ENCODE measurements at regions not wholly inside any gene's neighbourhood (a gene's known extent, or its start where the extent isn't known, plus 50 kb on each side); places are given as distances from the start of the nearest gene placed in this dataset.

DNA sequence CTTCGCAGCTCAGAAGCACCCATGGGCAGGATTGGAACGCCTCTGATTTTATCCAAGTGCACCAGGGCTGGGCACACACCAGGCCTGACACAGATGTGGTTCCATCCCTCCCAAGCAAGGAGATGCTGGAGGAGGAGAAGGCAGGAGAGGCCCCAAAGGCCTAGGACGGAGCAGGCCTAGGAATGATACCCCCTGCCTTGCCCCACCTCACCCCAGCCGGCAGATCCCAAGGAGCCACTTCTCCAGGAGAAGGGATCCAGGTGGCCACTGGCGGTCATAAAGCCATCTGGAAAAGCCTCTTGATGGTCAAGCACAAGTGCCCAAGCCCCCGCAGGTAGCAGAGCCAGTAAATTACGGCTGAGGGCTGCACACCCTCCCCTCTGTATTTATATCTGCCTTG, 211.8 kb downstream of the TBC1D2B start:
- Histone ChIP-seq H3K9me3 (ENCODE audit: control insufficient read depth in 2 of 3, insufficient read depth in 1 of 3, low read length in 3 of 3) (no peaks in the 10 kb centered on the region), H3K36me3 (ENCODE audit: control insufficient read depth in 2 of 3, insufficient read depth in 3 of 3, low read length in 3 of 3) (no peaks in the 10 kb centered on the region), H3K4me3 (ENCODE audit: low read length in 3 of 3) (no peak overlapping the region), H3K9ac (ENCODE audit: low read length in 3 of 3) (no peak overlapping the region), H3K27ac (ENCODE audit: low read depth in 2 of 2, low read length in 2 of 2) (no peak overlapping the region), H3K4me1 (ENCODE audit: control insufficient read depth in 2 of 3, insufficient read depth in 2 of 3, low read depth in 1 of 3, low read length in 3 of 3) (no peaks in the 10 kb centered on the region), H3K27me3 (ENCODE audit: control insufficient read depth, insufficient read depth, low read length) (no peaks in the 10 kb centered on the region)
- intact Hi-C loops (cut with DNase I) = no loop called here
- FAIRE-seq (no peak), DNase-seq (peak in 2 of 5 donors; percentile 21 to 37)
- TF ChIP-seq, protein P1, sequence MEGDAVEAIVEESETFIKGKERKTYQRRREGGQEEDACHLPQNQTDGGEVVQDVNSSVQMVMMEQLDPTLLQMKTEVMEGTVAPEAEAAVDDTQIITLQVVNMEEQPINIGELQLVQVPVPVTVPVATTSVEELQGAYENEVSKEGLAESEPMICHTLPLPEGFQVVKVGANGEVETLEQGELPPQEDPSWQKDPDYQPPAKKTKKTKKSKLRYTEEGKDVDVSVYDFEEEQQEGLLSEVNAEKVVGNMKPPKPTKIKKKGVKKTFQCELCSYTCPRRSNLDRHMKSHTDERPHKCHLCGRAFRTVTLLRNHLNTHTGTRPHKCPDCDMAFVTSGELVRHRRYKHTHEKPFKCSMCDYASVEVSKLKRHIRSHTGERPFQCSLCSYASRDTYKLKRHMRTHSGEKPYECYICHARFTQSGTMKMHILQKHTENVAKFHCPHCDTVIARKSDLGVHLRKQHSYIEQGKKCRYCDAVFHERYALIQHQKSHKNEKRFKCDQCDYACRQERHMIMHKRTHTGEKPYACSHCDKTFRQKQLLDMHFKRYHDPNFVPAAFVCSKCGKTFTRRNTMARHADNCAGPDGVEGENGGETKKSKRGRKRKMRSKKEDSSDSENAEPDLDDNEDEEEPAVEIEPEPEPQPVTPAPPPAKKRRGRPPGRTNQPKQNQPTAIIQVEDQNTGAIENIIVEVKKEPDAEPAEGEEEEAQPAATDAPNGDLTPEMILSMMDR (IDR thresholded peaks at IDR 0.05; ENCODE audit: borderline replicate concordance, extremely low read depth, insufficient read depth) = no peak

DNA sequence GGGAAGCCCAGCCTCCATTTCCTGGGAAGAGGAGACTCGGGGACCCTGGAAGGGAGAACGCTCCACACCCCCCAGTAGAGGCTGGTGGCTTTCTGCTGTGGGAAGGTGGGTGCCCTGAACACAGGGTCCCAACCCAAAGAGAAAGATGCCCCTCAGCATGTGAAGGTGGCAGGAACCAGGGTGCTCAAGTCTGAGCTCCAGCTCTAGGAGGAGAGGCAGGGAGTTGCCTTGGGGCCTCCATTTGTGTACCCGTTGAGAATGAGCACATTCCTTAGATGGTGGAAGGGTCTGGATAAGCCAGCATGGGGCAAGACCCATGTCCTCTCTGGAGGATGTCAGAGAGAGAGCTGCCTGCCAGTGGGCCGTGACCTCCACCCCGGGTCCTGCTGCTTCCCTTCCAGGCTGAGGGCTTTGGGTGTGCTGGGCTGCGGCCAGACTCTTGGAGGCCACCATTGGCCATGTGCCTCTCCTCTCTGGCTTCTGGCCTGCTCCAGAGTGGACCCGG, 212.4 kb downstream of the TBC1D2B start:
- Histone ChIP-seq H3K36me3 (ENCODE audit: control insufficient read depth in 2 of 3, insufficient read depth in 3 of 3, low read length in 3 of 3) (no peaks in the 10 kb centered on the region), H3K9ac (ENCODE audit: low read length in 3 of 3) (no peak overlapping the region), H3K27me3 (ENCODE audit: control insufficient read depth, insufficient read depth, low read length) (no peaks in the 10 kb centered on the region), H3K9me3 (ENCODE audit: control insufficient read depth in 2 of 3, insufficient read depth in 1 of 3, low read length in 3 of 3) (no peaks in the 10 kb centered on the region), H3K4me3 (ENCODE audit: low read length in 3 of 3) (no peak overlapping the region), H3K27ac (ENCODE audit: low read depth in 2 of 2, low read length in 2 of 2) (no peak overlapping the region), H3K4me1 (ENCODE audit: control insufficient read depth in 2 of 3, insufficient read depth in 2 of 3, low read depth in 1 of 3, low read length in 3 of 3) (no peaks in the 10 kb centered on the region)
- FAIRE-seq (no peak), DNase-seq (peak in 1 of 5 donors; percentile 15)
- TF ChIP-seq, protein P1 (IDR thresholded peaks at IDR 0.05; ENCODE audit: borderline replicate concordance, extremely low read depth, insufficient read depth) = no peak
- intact Hi-C loops (cut with DNase I) = no loop called here

DNA sequence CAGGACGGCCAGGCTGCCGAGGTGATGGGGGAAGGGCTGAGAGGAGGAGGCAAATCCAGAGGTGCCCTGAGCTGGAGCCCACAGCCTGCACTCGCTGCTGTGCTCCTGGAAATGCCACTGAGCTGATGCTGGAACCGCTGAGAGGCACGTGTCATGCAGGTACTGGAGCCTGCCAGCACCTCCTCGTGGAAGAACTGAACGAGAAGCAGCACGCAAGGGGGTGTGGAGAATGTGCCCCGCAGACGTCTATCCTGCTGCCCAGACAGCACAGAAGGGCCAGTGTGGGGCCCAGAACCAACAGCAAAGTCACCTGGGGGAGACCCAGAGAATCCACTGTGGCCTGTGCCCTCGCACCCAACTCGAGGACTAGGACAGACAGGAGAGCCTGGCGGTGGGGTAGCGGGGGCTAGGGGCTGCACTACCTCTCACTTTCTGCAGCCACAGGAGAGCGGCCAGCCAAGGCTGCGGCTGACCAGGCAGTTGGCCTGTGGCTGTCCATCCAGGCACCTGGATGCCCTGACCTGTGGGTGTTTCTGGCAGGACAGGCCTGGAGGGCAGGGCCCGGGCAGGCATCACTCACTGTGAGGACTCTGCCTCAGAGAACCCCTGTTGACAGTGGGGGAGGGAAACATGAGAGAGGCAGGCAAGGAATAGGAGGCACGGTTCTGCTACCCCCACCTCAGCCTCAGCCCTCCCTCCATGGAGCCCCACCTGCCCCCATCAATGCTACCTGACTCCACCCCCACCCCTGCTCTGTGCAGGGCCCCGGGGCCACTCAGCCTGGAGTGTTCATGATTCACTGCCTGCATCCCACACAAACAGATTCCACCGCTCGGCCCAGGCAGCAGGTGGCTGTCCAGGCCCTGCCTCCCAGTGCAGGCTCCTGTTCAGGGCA, 213.1 kb downstream of the TBC1D2B start:
- Histone ChIP-seq H3K4me1 (ENCODE audit: control insufficient read depth in 2 of 3, insufficient read depth in 2 of 3, low read depth in 1 of 3, low read length in 3 of 3) (no peaks in the 10 kb centered on the region), H3K9me3 (ENCODE audit: control insufficient read depth in 2 of 3, insufficient read depth in 1 of 3, low read length in 3 of 3) (no peaks in the 10 kb centered on the region), H3K27me3 (ENCODE audit: control insufficient read depth, insufficient read depth, low read length) (no peaks in the 10 kb centered on the region), H3K27ac (ENCODE audit: low read depth in 2 of 2, low read length in 2 of 2) (no peak overlapping the region), H3K36me3 (ENCODE audit: control insufficient read depth in 2 of 3, insufficient read depth in 3 of 3, low read length in 3 of 3) (no peaks in the 10 kb centered on the region), H3K9ac (ENCODE audit: low read length in 3 of 3) (no peak overlapping the region), H3K4me3 (ENCODE audit: low read length in 3 of 3) (no peak overlapping the region)
- TF ChIP-seq, protein P1 (IDR thresholded peaks at IDR 0.05; ENCODE audit: borderline replicate concordance, extremely low read depth, insufficient read depth) = no peak
- intact Hi-C loops (cut with DNase I) = no loop called here
- FAIRE-seq (no peak), DNase-seq (peak; percentile 65 to 87 (median 75))

All from kidney (tissue), 13 donors.